ENCODE measurements at regions not wholly inside any gene's neighbourhood (a gene's known extent, or its start where the extent isn't known, plus 50 kb on each side); places are given as distances from the start of the nearest gene placed in this dataset.

DNA sequence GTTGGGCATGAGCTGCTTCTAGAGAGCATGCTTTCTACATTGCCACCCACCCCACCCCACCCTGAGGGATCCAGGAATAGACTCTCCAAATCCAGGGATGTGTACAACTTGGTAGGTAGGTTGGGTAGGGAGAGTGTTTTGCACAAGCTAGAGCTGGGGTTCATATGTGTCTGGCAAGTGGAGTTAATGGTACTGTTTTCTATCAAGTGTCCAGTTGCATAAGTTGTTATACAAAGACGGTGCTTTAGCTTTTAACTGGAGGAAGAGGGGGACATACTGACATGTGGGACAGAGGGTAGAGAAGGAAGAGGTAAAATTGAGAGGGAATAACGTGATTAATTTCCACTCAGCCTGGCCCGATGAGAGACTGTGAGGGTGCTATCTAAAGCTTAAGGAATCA, 51.0 kb upstream of the TNC start:
- H3K27me3 Mint-ChIP-seq (ENCODE audit: low read depth) = peaks cover 5% of the 10 kb centered on the region
- 0 out of 2 replicates have a peak, but pooled peaks cover 4% of the 10 kb centered on the region for H3K36me3 Mint-ChIP-seq
- DNase-seq (ENCODE audit: low spot score) = no peak
- peaks cover 15% of the 10 kb centered on the region for H3K9me3 Mint-ChIP-seq
- no peak for TF ChIP-seq ZNF671 (CRISPR knock-in tag; IDR thresholded peaks at IDR 0.05)
- no peak for ATAC-seq
- no peak overlapping the region for H3K27ac Mint-ChIP-seq
- no peak overlapping the region for H3K4me3 Mint-ChIP-seq
- ChIA-PET POLR2A (interaction anchor here (0.7 kb wide), 1 partner anchor 11 kb away, joined by 3 read pairs; no protein-coding TSS in a partner anchor), CTCF (no interaction called here)
- H3K4me1 Mint-ChIP-seq = peaks cover 56% of the 10 kb centered on the region

DNA sequence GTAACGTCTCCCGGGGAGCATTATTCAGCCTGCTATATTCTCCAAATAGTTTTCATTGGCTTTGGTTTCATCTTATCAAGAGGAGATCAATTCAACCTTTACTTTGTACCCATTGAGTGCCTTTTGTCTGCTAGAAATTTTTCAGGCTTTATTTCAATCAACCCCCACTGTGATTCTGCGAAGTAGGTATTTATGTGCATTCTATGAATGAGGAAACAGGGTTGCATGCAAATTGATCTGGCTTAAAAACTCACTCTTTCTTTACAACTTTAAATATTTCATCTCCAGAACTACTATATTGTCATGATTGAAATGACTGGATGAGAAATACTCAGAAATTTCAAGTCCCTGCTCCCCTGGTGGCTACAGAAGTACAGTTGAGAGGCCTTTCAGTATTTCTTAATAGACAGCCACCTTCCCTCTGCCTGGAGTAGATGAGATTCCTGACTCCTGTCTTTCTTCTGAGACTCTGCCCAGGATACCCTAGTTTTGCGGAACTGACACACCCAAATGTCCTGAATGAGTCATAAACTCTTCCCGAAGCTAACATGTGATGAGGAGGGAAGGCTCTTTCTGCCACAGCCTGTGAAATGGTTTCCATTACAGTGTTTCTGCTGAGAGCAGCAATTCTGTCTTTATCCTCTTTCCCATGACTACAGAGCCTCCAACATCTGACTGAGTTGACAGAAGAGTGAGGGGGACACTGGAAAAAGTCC, 52.6 kb upstream of the TNC start:
- no peak for DNase-seq (ENCODE audit: low spot score)
- Mint-ChIP-seq H3K36me3 (0 out of 2 replicates have a peak, but pooled peaks cover 4% of the 10 kb centered on the region), H3K4me1 (peaks cover 48% of the 10 kb centered on the region), H3K4me3 (no peak overlapping the region), H3K27me3 (ENCODE audit: low read depth) (peaks cover 5% of the 10 kb centered on the region), H3K27ac (peak overlapping the region; percentile 60; the same call in 1 of the 2 replicates), H3K9me3 (peaks cover 15% of the 10 kb centered on the region)
- CTCF ChIA-PET = no interaction called here
- POLR2A ChIA-PET = no interaction called here
- ATAC-seq = peak; percentile 79
- TF ChIP-seq RELA (CRISPR knock-in tag; IDR thresholded peaks at IDR 0.05; ENCODE audit: borderline replicate concordance) (no peak), GTF2I (CRISPR knock-in tag; conservative IDR thresholded peaks at IDR 0.05) (no peak), GRHL2 (CRISPR knock-in tag; IDR thresholded peaks at IDR 0.05; ENCODE audit: insufficient replicate concordance, severe bottlenecking) (no peak)
- TF ChIP-seq, protein P1, sequence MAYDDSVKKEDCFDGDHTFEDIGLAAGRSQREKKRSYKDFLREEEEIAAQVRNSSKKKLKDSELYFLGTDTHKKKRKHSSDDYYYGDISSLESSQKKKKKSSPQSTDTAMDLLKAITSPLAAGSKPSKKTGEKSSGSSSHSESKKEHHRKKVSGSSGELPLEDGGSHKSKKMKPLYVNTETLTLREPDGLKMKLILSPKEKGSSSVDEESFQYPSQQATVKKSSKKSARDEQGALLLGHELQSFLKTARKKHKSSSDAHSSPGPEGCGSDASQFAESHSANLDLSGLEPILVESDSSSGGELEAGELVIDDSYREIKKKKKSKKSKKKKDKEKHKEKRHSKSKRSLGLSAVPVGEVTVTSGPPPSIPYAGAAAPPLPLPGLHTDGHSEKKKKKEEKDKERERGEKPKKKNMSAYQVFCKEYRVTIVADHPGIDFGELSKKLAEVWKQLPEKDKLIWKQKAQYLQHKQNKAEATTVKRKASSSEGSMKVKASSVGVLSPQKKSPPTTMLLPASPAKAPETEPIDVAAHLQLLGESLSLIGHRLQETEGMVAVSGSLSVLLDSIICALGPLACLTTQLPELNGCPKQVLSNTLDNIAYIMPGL (CRISPR knock-in tag; IDR thresholded peaks at IDR 0.05) = no peak
- TF ChIP-seq, protein P2, sequence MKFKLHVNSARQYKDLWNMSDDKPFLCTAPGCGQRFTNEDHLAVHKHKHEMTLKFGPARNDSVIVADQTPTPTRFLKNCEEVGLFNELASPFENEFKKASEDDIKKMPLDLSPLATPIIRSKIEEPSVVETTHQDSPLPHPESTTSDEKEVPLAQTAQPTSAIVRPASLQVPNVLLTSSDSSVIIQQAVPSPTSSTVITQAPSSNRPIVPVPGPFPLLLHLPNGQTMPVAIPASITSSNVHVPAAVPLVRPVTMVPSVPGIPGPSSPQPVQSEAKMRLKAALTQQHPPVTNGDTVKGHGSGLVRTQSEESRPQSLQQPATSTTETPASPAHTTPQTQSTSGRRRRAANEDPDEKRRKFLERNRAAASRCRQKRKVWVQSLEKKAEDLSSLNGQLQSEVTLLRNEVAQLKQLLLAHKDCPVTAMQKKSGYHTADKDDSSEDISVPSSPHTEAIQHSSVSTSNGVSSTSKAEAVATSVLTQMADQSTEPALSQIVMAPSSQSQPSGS (CRISPR knock-in tag; IDR thresholded peaks at IDR 0.05; ENCODE audit: borderline replicate concordance, low read depth) = no peak
- TF ChIP-seq, protein P3, sequence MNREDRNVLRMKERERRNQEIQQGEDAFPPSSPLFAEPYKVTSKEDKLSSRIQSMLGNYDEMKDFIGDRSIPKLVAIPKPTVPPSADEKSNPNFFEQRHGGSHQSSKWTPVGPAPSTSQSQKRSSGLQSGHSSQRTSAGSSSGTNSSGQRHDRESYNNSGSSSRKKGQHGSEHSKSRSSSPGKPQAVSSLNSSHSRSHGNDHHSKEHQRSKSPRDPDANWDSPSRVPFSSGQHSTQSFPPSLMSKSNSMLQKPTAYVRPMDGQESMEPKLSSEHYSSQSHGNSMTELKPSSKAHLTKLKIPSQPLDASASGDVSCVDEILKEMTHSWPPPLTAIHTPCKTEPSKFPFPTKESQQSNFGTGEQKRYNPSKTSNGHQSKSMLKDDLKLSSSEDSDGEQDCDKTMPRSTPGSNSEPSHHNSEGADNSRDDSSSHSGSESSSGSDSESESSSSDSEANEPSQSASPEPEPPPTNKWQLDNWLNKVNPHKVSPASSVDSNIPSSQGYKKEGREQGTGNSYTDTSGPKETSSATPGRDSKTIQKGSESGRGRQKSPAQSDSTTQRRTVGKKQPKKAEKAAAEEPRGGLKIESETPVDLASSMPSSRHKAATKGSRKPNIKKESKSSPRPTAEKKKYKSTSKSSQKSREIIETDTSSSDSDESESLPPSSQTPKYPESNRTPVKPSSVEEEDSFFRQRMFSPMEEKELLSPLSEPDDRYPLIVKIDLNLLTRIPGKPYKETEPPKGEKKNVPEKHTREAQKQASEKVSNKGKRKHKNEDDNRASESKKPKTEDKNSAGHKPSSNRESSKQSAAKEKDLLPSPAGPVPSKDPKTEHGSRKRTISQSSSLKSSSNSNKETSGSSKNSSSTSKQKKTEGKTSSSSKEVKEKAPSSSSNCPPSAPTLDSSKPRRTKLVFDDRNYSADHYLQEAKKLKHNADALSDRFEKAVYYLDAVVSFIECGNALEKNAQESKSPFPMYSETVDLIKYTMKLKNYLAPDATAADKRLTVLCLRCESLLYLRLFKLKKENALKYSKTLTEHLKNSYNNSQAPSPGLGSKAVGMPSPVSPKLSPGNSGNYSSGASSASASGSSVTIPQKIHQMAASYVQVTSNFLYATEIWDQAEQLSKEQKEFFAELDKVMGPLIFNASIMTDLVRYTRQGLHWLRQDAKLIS (CRISPR knock-in tag; IDR thresholded peaks at IDR 0.05; ENCODE audit: borderline replicate concordance) = no peak
- TF ChIP-seq, protein P4, sequence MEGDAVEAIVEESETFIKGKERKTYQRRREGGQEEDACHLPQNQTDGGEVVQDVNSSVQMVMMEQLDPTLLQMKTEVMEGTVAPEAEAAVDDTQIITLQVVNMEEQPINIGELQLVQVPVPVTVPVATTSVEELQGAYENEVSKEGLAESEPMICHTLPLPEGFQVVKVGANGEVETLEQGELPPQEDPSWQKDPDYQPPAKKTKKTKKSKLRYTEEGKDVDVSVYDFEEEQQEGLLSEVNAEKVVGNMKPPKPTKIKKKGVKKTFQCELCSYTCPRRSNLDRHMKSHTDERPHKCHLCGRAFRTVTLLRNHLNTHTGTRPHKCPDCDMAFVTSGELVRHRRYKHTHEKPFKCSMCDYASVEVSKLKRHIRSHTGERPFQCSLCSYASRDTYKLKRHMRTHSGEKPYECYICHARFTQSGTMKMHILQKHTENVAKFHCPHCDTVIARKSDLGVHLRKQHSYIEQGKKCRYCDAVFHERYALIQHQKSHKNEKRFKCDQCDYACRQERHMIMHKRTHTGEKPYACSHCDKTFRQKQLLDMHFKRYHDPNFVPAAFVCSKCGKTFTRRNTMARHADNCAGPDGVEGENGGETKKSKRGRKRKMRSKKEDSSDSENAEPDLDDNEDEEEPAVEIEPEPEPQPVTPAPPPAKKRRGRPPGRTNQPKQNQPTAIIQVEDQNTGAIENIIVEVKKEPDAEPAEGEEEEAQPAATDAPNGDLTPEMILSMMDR (IDR thresholded peaks at IDR 0.05) = no peak
- TF ChIP-seq, protein P5, sequence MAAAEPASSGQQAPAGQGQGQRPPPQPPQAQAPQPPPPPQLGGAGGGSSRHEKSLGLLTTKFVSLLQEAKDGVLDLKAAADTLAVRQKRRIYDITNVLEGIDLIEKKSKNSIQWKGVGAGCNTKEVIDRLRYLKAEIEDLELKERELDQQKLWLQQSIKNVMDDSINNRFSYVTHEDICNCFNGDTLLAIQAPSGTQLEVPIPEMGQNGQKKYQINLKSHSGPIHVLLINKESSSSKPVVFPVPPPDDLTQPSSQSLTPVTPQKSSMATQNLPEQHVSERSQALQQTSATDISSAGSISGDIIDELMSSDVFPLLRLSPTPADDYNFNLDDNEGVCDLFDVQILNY (CRISPR knock-in tag; IDR thresholded peaks at IDR 0.05) = no peak

DNA sequence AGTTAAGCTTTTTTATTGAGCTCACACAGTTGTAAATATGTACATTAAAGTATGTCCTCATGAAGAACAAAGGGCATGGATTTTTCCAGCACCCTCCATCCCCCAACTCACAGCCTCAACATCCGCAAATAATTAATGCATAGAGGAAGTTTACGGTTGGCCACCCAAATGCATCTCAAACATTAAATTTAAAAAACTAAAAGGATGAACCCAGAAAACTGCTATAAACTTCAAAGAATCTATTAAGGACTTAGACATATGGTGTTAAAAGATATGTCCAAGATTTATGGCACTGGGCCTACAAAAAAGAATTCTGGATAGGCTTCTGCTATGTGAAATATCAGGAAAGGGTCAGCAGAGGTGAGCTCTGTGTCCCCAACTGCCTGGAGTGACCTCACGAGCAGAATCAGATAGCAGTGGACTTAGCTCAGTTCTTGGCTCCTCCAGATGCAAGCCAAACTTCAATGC, 54.0 kb upstream of the TNC start:
- ChIA-PET POLR2A (interaction anchor here (0.7 kb wide), 1 partner anchor 120 kb away, joined by 3 read pairs; no protein-coding TSS in a partner anchor), CTCF (no interaction called here)
- H3K36me3 Mint-ChIP-seq = 0 out of 2 replicates have a peak, but pooled peaks cover 4% of the 10 kb centered on the region
- H3K4me3 Mint-ChIP-seq = no peak overlapping the region
- peaks cover 15% of the 10 kb centered on the region; the same call in 1 of the 2 replicates for H3K9me3 Mint-ChIP-seq
- peaks cover 5% of the 10 kb centered on the region for H3K27me3 Mint-ChIP-seq (ENCODE audit: low read depth)
- no peak overlapping the region for H3K27ac Mint-ChIP-seq
- DNase-seq (ENCODE audit: low spot score) = no peak
- peaks cover 47% of the 10 kb centered on the region for H3K4me1 Mint-ChIP-seq
- no peak for ATAC-seq
- TF ChIP-seq TCF7 (CRISPR knock-in tag; IDR thresholded peaks at IDR 0.05; ENCODE audit: low read depth) (no peak), ZNF232 (CRISPR knock-in tag; IDR thresholded peaks at IDR 0.05) (no peak), NR2C2 (CRISPR knock-in tag; IDR thresholded peaks at IDR 0.05) (no peak)
- TF ChIP-seq, protein P6, sequence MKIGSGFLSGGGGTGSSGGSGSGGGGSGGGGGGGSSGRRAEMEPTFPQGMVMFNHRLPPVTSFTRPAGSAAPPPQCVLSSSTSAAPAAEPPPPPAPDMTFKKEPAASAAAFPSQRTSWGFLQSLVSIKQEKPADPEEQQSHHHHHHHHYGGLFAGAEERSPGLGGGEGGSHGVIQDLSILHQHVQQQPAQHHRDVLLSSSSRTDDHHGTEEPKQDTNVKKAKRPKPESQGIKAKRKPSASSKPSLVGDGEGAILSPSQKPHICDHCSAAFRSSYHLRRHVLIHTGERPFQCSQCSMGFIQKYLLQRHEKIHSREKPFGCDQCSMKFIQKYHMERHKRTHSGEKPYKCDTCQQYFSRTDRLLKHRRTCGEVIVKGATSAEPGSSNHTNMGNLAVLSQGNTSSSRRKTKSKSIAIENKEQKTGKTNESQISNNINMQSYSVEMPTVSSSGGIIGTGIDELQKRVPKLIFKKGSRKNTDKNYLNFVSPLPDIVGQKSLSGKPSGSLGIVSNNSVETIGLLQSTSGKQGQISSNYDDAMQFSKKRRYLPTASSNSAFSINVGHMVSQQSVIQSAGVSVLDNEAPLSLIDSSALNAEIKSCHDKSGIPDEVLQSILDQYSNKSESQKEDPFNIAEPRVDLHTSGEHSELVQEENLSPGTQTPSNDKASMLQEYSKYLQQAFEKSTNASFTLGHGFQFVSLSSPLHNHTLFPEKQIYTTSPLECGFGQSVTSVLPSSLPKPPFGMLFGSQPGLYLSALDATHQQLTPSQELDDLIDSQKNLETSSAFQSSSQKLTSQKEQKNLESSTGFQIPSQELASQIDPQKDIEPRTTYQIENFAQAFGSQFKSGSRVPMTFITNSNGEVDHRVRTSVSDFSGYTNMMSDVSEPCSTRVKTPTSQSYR (CRISPR knock-in tag; IDR thresholded peaks at IDR 0.05) = no peak
- TF ChIP-seq, protein P7, sequence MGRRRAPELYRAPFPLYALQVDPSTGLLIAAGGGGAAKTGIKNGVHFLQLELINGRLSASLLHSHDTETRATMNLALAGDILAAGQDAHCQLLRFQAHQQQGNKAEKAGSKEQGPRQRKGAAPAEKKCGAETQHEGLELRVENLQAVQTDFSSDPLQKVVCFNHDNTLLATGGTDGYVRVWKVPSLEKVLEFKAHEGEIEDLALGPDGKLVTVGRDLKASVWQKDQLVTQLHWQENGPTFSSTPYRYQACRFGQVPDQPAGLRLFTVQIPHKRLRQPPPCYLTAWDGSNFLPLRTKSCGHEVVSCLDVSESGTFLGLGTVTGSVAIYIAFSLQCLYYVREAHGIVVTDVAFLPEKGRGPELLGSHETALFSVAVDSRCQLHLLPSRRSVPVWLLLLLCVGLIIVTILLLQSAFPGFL (CRISPR knock-in tag; IDR thresholded peaks at IDR 0.05; ENCODE audit: borderline replicate concordance) = no peak
- TF ChIP-seq, protein P8, sequence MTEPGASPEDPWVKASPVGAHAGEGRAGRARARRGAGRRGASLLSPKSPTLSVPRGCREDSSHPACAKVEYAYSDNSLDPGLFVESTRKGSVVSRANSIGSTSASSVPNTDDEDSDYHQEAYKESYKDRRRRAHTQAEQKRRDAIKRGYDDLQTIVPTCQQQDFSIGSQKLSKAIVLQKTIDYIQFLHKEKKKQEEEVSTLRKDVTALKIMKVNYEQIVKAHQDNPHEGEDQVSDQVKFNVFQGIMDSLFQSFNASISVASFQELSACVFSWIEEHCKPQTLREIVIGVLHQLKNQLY (CRISPR knock-in tag; IDR thresholded peaks at IDR 0.05) = no peak
